ENCODE measurements at regions not wholly inside any gene's neighbourhood (a gene's known extent, or its start where the extent isn't known, plus 50 kb on each side); places are given as distances from the start of the nearest gene placed in this dataset.

- 87% methylated on average over 3 of the region's 3 CpGs; no CpG with 5 or more reads in 1 of the 2 experiments for WGBS, 2 experiments (ENCODE audit: insufficient coverage in 1 of 2, insufficient read length in 1 of 2)
- H3K9me3 ChIP-seq (ENCODE audit: control insufficient read depth, low read length) = no peaks in the 10 kb centered on the region
- Mint-ChIP-seq H3K36me3 (ENCODE audit: low read depth) (no peaks in the 10 kb centered on the region), H3K4me1 (peaks cover 6% of the 10 kb centered on the region), H3K9me3 (peaks cover 7% of the 10 kb centered on the region), H3K27ac (no peak overlapping the region), H3K27me3 (ENCODE audit: insufficient read depth) (no peaks in the 10 kb centered on the region), H3K4me3 (no peak overlapping the region)
- TF ChIP-seq CTCF (conservative IDR thresholded peaks at IDR 0.05) = no peak
- H3K4me3 ChIP-seq (ENCODE audit: low read length) = no peak overlapping the region
- H3K4me1 ChIP-seq (ENCODE audit: control insufficient read depth, insufficient read depth, low read length) = peaks cover 3% of the 10 kb centered on the region
- H3K9ac ChIP-seq (ENCODE audit: extremely low read depth, low read length, poor library complexity, severe bottlenecking) = no peak overlapping the region
- no peak overlapping the region for H3K27ac ChIP-seq (ENCODE audit: low read depth, low read length)
- H3K36me3 ChIP-seq (ENCODE audit: control insufficient read depth, insufficient read depth, low read length) = no peaks in the 10 kb centered on the region
- H3K27me3 ChIP-seq (ENCODE audit: control insufficient read depth, insufficient read depth, low read length, poor library complexity, severe bottlenecking) = no peaks in the 10 kb centered on the region
- DNase-seq = no peak
Observed at GRCh38 chr7:79615466-79615865, 162.0 kb upstream of the MAGI2 start.

DNA sequence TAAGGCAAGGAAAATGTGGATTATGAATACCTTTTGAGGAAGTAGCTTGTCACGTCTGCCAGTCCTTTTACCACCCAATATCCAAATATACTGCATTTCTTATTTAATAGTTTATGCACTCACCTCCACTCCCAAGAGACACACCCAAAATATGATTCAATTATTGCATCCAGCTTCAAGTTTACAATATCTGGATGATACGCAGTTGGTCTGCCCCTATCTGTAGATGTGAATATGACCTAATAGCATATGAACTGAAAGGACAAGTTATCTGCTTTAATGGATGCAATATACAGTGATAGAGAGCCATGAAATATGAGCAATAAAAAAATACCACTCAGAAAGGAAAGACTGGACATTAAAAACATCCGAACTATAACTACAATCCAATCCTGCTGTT is 159.4 kb upstream of the MAGI2 start:
- Histone ChIP-seq H3K27me3 (ENCODE audit: control insufficient read depth, insufficient read depth, low read length, poor library complexity, severe bottlenecking) (no peaks in the 10 kb centered on the region), H3K27ac (ENCODE audit: low read depth, low read length) (no peak overlapping the region)
- H3K9me3 Mint-ChIP-seq = peaks cover 7% of the 10 kb centered on the region

DNA sequence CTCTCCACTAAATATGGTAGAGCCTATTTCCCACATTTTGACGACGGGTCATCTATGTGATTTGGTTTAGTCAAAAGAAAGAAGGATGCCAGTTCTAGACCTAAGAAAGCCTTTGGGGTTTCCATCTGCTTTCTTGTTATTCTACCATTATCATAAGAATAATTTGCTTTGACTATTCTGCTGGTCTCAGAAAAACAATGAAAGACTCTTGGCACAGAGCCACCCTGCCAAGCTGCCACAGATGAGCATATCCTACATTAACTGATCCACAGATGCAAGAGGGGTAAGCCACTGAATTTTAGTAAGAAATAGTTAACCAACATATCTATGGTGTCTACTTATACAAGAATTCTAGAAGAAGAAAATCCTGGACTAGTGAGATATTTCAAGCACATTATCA is 158.6 kb upstream of the MAGI2 start:
- Histone ChIP-seq H3K27ac (ENCODE audit: low read depth, low read length) (no peak overlapping the region), H3K9me3 (ENCODE audit: control insufficient read depth, low read length) (no peaks in the 10 kb centered on the region), H3K4me3 (ENCODE audit: low read length) (no peak overlapping the region), H3K36me3 (ENCODE audit: control insufficient read depth, insufficient read depth, low read length) (no peaks in the 10 kb centered on the region), H3K9ac (ENCODE audit: extremely low read depth, low read length, poor library complexity, severe bottlenecking) (no peak overlapping the region), H3K4me1 (ENCODE audit: control insufficient read depth, insufficient read depth, low read length) (peaks cover 3% of the 10 kb centered on the region), H3K27me3 (ENCODE audit: control insufficient read depth, insufficient read depth, low read length, poor library complexity, severe bottlenecking) (no peaks in the 10 kb centered on the region)
- no peak overlapping the region for H3K4me3 Mint-ChIP-seq
- no peaks in the 10 kb centered on the region for H3K36me3 Mint-ChIP-seq (ENCODE audit: low read depth)
- H3K4me1 Mint-ChIP-seq = peaks cover 6% of the 10 kb centered on the region
- H3K27me3 Mint-ChIP-seq (ENCODE audit: insufficient read depth) = no peaks in the 10 kb centered on the region
- 100% methylated on average over 2 of the region's 2 CpGs; no CpG with 5 or more reads in 1 of the 2 experiments for WGBS, 2 experiments (ENCODE audit: insufficient coverage in 1 of 2, insufficient read length in 1 of 2)
- H3K27ac Mint-ChIP-seq = no peak overlapping the region
- DNase-seq = no peak
- TF ChIP-seq CTCF (conservative IDR thresholded peaks at IDR 0.05) = no peak
- peaks cover 7% of the 10 kb centered on the region for H3K9me3 Mint-ChIP-seq

More for the DNA sequence above, 159.4 kb upstream of the MAGI2 start:
- no peak overlapping the region for H3K9ac ChIP-seq (ENCODE audit: extremely low read depth, low read length, poor library complexity, severe bottlenecking)
- no peak overlapping the region for H3K4me3 ChIP-seq (ENCODE audit: low read length)
- H3K27me3 Mint-ChIP-seq (ENCODE audit: insufficient read depth) = no peaks in the 10 kb centered on the region
- H3K9me3 ChIP-seq (ENCODE audit: control insufficient read depth, low read length) = no peaks in the 10 kb centered on the region
- H3K36me3 ChIP-seq (ENCODE audit: control insufficient read depth, insufficient read depth, low read length) = no peaks in the 10 kb centered on the region
- H3K27ac Mint-ChIP-seq = no peak overlapping the region
- no peak for DNase-seq
- no peak overlapping the region for H3K4me3 Mint-ChIP-seq
- H3K4me1 ChIP-seq (ENCODE audit: control insufficient read depth, insufficient read depth, low read length) = peaks cover 3% of the 10 kb centered on the region
- TF ChIP-seq CTCF (conservative IDR thresholded peaks at IDR 0.05) = no peak
- 93% methylated on average over 3 of the region's 3 CpGs; no CpG with 5 or more reads in 1 of the 2 experiments for WGBS, 2 experiments (ENCODE audit: insufficient coverage in 1 of 2, insufficient read length in 1 of 2)
- H3K4me1 Mint-ChIP-seq = peaks cover 6% of the 10 kb centered on the region
- no peaks in the 10 kb centered on the region for H3K36me3 Mint-ChIP-seq (ENCODE audit: low read depth)

All from endodermal cell (in vitro differentiated cells).